Spleen (tissue), 7 donors: ENCODE measurements at regions not wholly inside any gene's neighbourhood (a gene's known extent, or its start where the extent isn't known, plus 50 kb on each side); places are given as distances from the start of the nearest gene placed in this dataset.

ENCODE experiments used
- CTCF ChIP-seq, 11 experiments: fragments of 200-600 bp in 7 of 11; fragments of 450-650 bp in 4 of 11; sonication (generic) in 4 of 11; IDR thresholded peaks in 8 of 11; conservative IDR thresholded peaks in 3 of 11; 1 replicate in 7 of 11; 2 replicates in 4 of 11; pipeline versions ENCODE4 v1.4.0 to v1.8.0; 2016 to 2021; ENCODE audit warnings: antibody characterized with exemption in 11 of 11, inconsistent platforms in 4 of 11, mild to moderate bottlenecking in 1 of 11
- POLR2A ChIP-seq, 3 donors: fragments of 450-650 bp; IDR thresholded peaks; one replicate each; pipeline ENCODE4 v1.5.1; 2017; ENCODE audit warnings: antibody characterized with exemption in 3 of 3, mild to moderate bottlenecking in 1 of 3
- POLR2AphosphoS5 ChIP-seq, 3 donors: sonication (generic); formaldehyde crosslinking; IDR thresholded peaks; one replicate each; pipeline ENCODE4 v1.5.1; 2017; ENCODE audit warnings: antibody characterized with exemption in 3 of 3
- donor health status: DM: no; HTN: no; CAD: no; lungs with moderate emphysema.
- donor health status: DM: no; HTN: no; CAD: no.
- donor health status: DM: no; HTN: no; CAD: no.

- TF ChIP-seq CTCF (IDR thresholded peaks at IDR 0.05 in 8 of 11, conservative IDR thresholded peaks at IDR 0.05 in 3 of 11) (no peak), POLR2A (IDR thresholded peaks at IDR 0.05) (no peak), POLR2AphosphoS5 (IDR thresholded peaks at IDR 0.05) (no peak)
Measured at GRCh38 chr7:22582863-22583622, 83.1 kb upstream of the STEAP1B start.
